HFFc6 (cell line): ENCODE measurements at regions not wholly inside any gene's neighbourhood (a gene's known extent, or its start where the extent isn't known, plus 50 kb on each side); places are given as distances from the start of the nearest gene placed in this dataset.

Experiments
- DNase-seq: peaks from one replicate; pipeline ENCODE4 v3.0.0-alpha.2; 2018
- H3K27ac Mint-ChIP-seq: 2 replicates; pipeline ENCODE4 v1.8.0; 2020; ENCODE audit warnings: mild to moderate bottlenecking, mixed read lengths
- H3K27me3 Mint-ChIP-seq: 2 replicates; pipeline ENCODE4 v1.8.0; 2021; ENCODE audit warnings: mild to moderate bottlenecking, moderate library complexity, mixed read lengths; ENCODE audit not compliant: insufficient read depth
- H3K36me3 Mint-ChIP-seq: 2 replicates; pipeline ENCODE4 v1.8.0; 2021; ENCODE audit warnings: low read depth, mixed read lengths
- H3K4me1 Mint-ChIP-seq: 2 replicates; pipeline ENCODE4 v1.8.0; 2020; ENCODE audit warnings: low read depth, mixed read lengths
- H3K4me3 Mint-ChIP-seq: 2 replicates; pipeline ENCODE4 v1.8.0; 2020; ENCODE audit warnings: mild to moderate bottlenecking, moderate library complexity, mixed read lengths
- H3K9me3 Mint-ChIP-seq: 2 replicates; pipeline ENCODE4 v1.8.0; 2020; ENCODE audit warnings: mild to moderate bottlenecking, mixed read lengths
- CTCF ChIP-seq: fragments of 200-600 bp; sonication (generic); IDR thresholded peaks from 2 replicates; pipeline ENCODE4 v1.5.0; 2021; ENCODE audit warnings: antibody characterized with exemption, mild to moderate bottlenecking

GRCh38 chr2:136572335-136572734 lies 193.0 kb upstream of the THSD7B start:
- Mint-ChIP-seq H3K9me3 (peaks cover 52% of the 10 kb centered on the region), H3K4me1 (no peaks in the 10 kb centered on the region), H3K4me3 (no peak overlapping the region), H3K27me3 (no peaks in the 10 kb centered on the region; the same call in 1 of the 2 replicates), H3K27ac (no peak overlapping the region), H3K36me3 (no peaks in the 10 kb centered on the region)
- DNase-seq, result no peak
- TF ChIP-seq CTCF, result no peak

GRCh38 chr2:136557203-136557602 lies 208.1 kb upstream of the THSD7B start:
- Mint-ChIP-seq H3K36me3 (no peaks in the 10 kb centered on the region), H3K27me3 (no peaks in the 10 kb centered on the region), H3K9me3 (peaks cover 58% of the 10 kb centered on the region), H3K4me3 (no peak overlapping the region), H3K4me1 (no peaks in the 10 kb centered on the region), H3K27ac (no peak overlapping the region)
- no peak for DNase-seq
- TF ChIP-seq CTCF, result no peak

DNA sequence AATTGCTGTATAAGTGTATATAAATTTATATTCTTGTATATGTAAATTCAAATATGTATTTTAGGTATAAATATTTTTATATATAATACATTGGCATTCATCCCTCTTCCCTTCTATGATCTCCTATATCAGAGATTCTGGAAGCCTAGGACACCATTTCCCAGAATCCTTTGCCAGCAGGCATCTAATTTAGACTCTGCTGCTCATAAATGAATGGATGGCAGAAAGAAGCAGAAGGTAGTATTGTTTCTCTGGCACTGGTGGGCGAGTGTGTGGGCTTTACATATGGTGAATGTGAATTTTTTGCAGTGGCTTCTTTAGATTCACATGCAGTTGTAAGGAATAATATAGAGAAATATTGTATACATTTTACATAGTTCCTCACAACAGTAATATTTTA lies 215.2 kb upstream of the THSD7B start:
- no peak for DNase-seq
- Mint-ChIP-seq H3K27ac (no peak overlapping the region), H3K4me3 (no peak overlapping the region), H3K9me3 (peaks cover 36% of the 10 kb centered on the region), H3K4me1 (no peaks in the 10 kb centered on the region), H3K27me3 (no peaks in the 10 kb centered on the region), H3K36me3 (peaks cover 6% of the 10 kb centered on the region; the same call in 1 of the 2 replicates)
- no peak for TF ChIP-seq CTCF

GRCh38 chr2:136539355-136539754 lies 226.0 kb upstream of the THSD7B start:
- Mint-ChIP-seq H3K9me3 (peaks cover 43% of the 10 kb centered on the region), H3K4me1 (no peaks in the 10 kb centered on the region), H3K27ac (no peak overlapping the region), H3K36me3 (peaks cover 4% of the 10 kb centered on the region; the same call in 1 of the 2 replicates), H3K4me3 (no peak overlapping the region), H3K27me3 (no peaks in the 10 kb centered on the region)
- no peak for DNase-seq
- no peak for TF ChIP-seq CTCF

GRCh38 chr2:136538489-136538888 lies 226.9 kb upstream of the THSD7B start:
- Mint-ChIP-seq H3K4me1 (no peaks in the 10 kb centered on the region), H3K27ac (no peak overlapping the region)
- no peak for DNase-seq

More at GRCh38 chr2:136538489-136538888, 226.9 kb upstream of the THSD7B start:
- Mint-ChIP-seq H3K4me3 (no peak overlapping the region), H3K36me3 (peaks cover 7% of the 10 kb centered on the region; the same call in 1 of the 2 replicates), H3K27me3 (no peaks in the 10 kb centered on the region), H3K9me3 (peaks cover 47% of the 10 kb centered on the region)
- TF ChIP-seq CTCF, result no peak
